Osteoblast (primary cell): ENCODE measurements at regions not wholly inside any gene's neighbourhood (a gene's known extent, or its start where the extent isn't known, plus 50 kb on each side); places are given as distances from the start of the nearest gene placed in this dataset.
"Not testable (repeated sequence)": the region's sequence is repeated elsewhere in the genome, so short reads cannot be mapped to it uniquely, and the experiment has no call there.

ENCODE experiments used
- DNase-seq: peaks from one replicate; pipeline ENCODE4 v3.0.0; 2011; ENCODE audit warnings: low spot score, mixed read lengths; ENCODE audit not compliant: insufficient read length; ENCODE audit errors: missing footprints
- H2AFZ ChIP-seq: 2 replicates; pipeline ENCODE4 v1.6.0; 2011; ENCODE audit warnings: mild to moderate bottlenecking, low read length
- H3K27ac ChIP-seq: 2 replicates; pipeline ENCODE4 v1.5.1; 2011; ENCODE audit warnings: mild to moderate bottlenecking, low read depth, low read length, moderate library complexity
- H3K27me3 ChIP-seq: 2 replicates; pipeline ENCODE4 v1.6.0; 2012; ENCODE audit warnings: mild to moderate bottlenecking, control low read depth, inconsistent platforms, low read length, moderate library complexity; ENCODE audit not compliant: insufficient read depth
- H3K36me3 ChIP-seq: 2 replicates; pipeline ENCODE4 v1.5.1; 2011; ENCODE audit warnings: mild to moderate bottlenecking, low read length, control low read depth, moderate library complexity; ENCODE audit not compliant: insufficient read depth
- H3K4me1 ChIP-seq: 2 replicates; pipeline ENCODE4 v1.5.1; 2011; ENCODE audit warnings: mild to moderate bottlenecking, low read length, control low read depth, moderate library complexity; ENCODE audit not compliant: insufficient read depth
- H3K4me2 ChIP-seq: 2 replicates; pipeline ENCODE4 v1.6.0; 2011; ENCODE audit warnings: mild to moderate bottlenecking, low read length; ENCODE audit not compliant: insufficient read depth
- H3K4me3 ChIP-seq: fragments of 200-600 bp; sonication (generic); 3 replicates; pipeline ENCODE4 v1.5.1; 2012; ENCODE audit warnings: mild to moderate bottlenecking, low read length, inconsistent platforms; ENCODE audit not compliant: insufficient read depth
- H3K79me2 ChIP-seq: 2 replicates; pipeline ENCODE4 v1.6.0; 2012; ENCODE audit warnings: mild to moderate bottlenecking, low read length, control low read depth, inconsistent platforms; ENCODE audit not compliant: insufficient read depth
- H3K9me3 ChIP-seq: 2 replicates; pipeline ENCODE4 v1.5.1; 2011; ENCODE audit warnings: low read depth, low read length, control low read depth
- H4K20me1 ChIP-seq: 2 replicates; pipeline ENCODE4 v1.6.0; 2012; ENCODE audit warnings: mild to moderate bottlenecking, low read length, control low read depth; ENCODE audit not compliant: insufficient read depth
- TF ChIP-seq, protein P1 (sequence below): IDR thresholded peaks from 2 replicates; pipeline ENCODE4 v1.5.1; 2011; ENCODE audit warnings: mild to moderate bottlenecking, low read depth, low read length, moderate library complexity; ENCODE audit errors: extremely low read depth

DNA sequence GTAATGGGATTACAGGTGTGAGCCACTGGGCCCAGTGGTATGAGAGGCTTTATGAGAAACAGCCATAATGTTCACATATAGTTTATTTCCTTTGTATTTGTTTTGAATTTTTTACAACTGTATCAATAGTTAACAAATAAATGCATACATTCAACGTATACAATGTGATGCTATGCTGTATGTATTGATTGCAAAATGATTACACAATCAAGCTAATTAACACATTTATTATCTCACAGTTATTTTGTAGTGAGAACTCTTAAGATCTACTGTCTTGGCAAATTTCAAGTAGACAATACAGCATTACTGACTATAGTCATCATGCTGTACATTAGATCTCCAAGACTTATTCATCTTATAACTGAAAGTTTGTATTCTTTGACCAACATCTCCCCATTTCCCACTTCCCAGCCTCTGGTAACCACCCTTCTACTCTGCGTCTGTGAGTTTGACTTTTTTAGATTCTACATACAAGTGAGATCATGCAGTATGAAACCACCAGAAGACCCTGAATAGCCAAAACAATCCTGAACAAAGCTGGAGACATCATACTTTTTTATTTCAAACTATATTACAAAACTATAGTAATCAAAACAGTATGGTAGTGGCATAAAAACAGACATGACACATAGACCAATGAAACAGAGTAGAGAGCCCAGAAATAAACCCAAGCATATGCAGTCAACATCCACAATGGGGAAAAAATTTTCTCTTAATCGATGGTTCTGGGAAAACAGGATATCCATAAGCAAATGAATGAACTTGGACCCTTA lies 157.2 kb upstream of the RREB1 start:
- Histone ChIP-seq H3K27me3 (no peaks in the 10 kb centered on the region), H3K9me3 (no peaks in the 10 kb centered on the region), H3K36me3 (no peaks in the 10 kb centered on the region), H3K4me1 (no peaks in the 10 kb centered on the region), H3K27ac (no peak overlapping the region), H3K4me3 (no peak overlapping the region), H4K20me1 (no peaks in the 10 kb centered on the region), H3K4me2 (no peak overlapping the region), H2AFZ (no peak overlapping the region), H3K79me2 (no peaks in the 10 kb centered on the region)
- TF ChIP-seq, protein P1, sequence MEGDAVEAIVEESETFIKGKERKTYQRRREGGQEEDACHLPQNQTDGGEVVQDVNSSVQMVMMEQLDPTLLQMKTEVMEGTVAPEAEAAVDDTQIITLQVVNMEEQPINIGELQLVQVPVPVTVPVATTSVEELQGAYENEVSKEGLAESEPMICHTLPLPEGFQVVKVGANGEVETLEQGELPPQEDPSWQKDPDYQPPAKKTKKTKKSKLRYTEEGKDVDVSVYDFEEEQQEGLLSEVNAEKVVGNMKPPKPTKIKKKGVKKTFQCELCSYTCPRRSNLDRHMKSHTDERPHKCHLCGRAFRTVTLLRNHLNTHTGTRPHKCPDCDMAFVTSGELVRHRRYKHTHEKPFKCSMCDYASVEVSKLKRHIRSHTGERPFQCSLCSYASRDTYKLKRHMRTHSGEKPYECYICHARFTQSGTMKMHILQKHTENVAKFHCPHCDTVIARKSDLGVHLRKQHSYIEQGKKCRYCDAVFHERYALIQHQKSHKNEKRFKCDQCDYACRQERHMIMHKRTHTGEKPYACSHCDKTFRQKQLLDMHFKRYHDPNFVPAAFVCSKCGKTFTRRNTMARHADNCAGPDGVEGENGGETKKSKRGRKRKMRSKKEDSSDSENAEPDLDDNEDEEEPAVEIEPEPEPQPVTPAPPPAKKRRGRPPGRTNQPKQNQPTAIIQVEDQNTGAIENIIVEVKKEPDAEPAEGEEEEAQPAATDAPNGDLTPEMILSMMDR: no peak
- no peak for DNase-seq

DNA sequence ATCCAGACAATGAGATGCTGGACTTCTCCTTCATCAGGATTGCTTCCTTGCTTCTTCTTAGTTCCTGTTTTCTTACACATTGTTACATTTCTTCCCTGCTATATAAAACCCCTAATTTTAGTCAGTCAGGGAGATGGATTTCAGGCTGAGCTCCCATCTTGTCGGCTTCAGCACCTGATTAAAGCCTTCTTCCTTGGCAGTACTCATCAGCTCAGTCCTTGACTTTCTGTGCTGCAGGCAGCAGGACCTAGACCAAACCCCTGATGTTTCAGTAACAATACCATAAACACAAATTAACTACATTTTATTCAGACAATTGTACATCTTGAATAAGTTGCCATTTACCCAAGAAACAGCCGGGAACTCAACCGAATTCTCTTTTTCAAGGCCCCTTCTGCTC lies 156.4 kb upstream of the RREB1 start:
- TF ChIP-seq, protein P1: no peak
- Histone ChIP-seq H3K9me3 (no peaks in the 10 kb centered on the region), H3K79me2 (no peaks in the 10 kb centered on the region), H3K36me3 (no peaks in the 10 kb centered on the region), H3K4me1 (no peaks in the 10 kb centered on the region), H3K27me3 (no peaks in the 10 kb centered on the region), H3K27ac (no peak overlapping the region), H2AFZ (no peak overlapping the region), H3K4me3 (no peak overlapping the region), H3K4me2 (no peak overlapping the region), H4K20me1 (no peaks in the 10 kb centered on the region)
- DNase-seq: no peak

DNA sequence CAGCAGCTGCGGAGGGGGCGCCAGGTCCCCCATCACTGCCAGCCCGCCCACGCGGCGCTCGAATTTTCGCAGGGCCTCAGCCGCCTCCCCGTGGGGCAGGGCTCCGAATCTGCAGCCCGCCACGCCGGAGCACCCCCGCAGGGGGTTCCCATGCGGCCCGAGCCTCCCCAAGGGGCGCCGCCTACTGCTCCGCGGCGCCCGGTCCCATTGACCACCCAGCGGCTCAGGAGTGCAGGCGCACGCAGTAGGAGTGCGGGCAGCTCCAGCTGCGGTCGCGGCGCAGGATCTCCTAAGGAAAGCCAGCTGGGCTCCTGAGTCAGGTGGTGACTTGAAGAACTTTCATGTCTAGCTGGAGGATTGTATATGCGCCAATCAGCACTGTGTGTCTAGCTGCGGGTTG lies 155.3 kb upstream of the RREB1 start:
- no peak for DNase-seq
- TF ChIP-seq, protein P1: no peak
- Histone ChIP-seq H3K27ac (no peak overlapping the region), H3K27me3 (no peaks in the 10 kb centered on the region), H3K36me3 (no peaks in the 10 kb centered on the region), H3K9me3 (no peaks in the 10 kb centered on the region), H3K4me1 (no peaks in the 10 kb centered on the region), H3K4me3 (no peak overlapping the region), H3K4me2 (no peak overlapping the region), H2AFZ (no peak overlapping the region), H4K20me1 (no peaks in the 10 kb centered on the region), H3K79me2 (no peaks in the 10 kb centered on the region)

DNA sequence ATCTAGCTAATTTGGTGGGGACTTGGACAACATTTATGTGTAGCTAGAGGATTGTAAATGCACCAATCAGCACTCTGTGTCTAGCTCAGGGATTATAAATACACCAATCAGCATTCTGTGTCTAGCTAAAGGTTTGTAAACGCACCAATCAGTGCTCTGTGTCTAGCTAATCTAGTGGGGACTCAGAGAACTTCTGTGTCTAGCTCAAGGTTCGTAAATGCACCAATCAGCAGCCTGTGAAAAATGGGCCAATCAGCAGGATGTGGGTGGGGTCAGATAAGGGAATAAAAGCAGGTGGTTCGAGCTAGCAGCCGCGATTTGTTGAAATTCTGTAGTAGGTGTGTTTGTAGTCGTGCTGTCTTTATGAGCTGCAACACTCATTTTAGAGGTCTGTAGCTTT lies 154.8 kb upstream of the RREB1 start:
- DNase-seq: not testable (repeated sequence)

More for the DNA sequence above, 154.8 kb upstream of the RREB1 start:
- H3K27me3 ChIP-seq, H3K4me3 ChIP-seq, H4K20me1 ChIP-seq, H2AFZ ChIP-seq, H3K9me3 ChIP-seq, H3K79me2 ChIP-seq, H3K4me1 ChIP-seq, H3K4me2 ChIP-seq, H3K27ac ChIP-seq, H3K36me3 ChIP-seq: not testable (repeated sequence)
